Thyroid gland (tissue), 4 donors: ENCODE measurements at regions not wholly inside any gene's neighbourhood (a gene's known extent, or its start where the extent isn't known, plus 50 kb on each side); places are given as distances from the start of the nearest gene placed in this dataset.

Source experiments
- POLR2A ChIP-seq, 2 donors: fragments of 450-650 bp; IDR thresholded peaks; one replicate each; pipeline ENCODE4 v1.6.1; 2017; ENCODE audit warnings: antibody characterized with exemption in 2 of 2, mild to moderate bottlenecking in 2 of 2, moderate library complexity in 1 of 2
- TF ChIP-seq, protein P1 (sequence below), 6 experiments: fragments of 200-600 bp in 3 of 6; fragments of 450-650 bp in 3 of 6; sonication (generic) in 3 of 6; IDR thresholded peaks; one replicate each; pipeline ENCODE4 v1.5.1; 2016 to 2019; ENCODE audit warnings: antibody characterized with exemption in 6 of 6, mild to moderate bottlenecking in 2 of 6, inconsistent platforms in 1 of 6, moderate library complexity in 1 of 6

DNA sequence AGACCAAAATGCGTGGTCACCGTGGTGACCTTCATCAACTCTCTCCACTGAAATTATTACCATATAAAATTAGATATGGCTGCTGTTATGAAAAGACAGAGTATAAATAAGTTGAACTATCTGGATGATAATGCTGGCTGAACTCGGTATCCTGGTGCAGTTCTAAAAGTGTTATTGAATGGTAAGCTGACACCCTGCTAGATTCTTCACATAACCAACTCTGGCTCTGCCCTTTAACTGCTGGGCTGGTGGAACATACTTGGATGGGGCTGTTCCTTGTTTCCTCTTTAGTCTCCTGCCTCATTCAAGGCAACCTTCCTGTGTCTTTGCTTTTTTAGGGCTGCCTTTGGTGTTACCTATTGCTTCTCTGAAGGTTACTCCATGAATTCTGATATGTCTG is 106.9 kb downstream of the FGF9 start:
- TF ChIP-seq, protein P1, sequence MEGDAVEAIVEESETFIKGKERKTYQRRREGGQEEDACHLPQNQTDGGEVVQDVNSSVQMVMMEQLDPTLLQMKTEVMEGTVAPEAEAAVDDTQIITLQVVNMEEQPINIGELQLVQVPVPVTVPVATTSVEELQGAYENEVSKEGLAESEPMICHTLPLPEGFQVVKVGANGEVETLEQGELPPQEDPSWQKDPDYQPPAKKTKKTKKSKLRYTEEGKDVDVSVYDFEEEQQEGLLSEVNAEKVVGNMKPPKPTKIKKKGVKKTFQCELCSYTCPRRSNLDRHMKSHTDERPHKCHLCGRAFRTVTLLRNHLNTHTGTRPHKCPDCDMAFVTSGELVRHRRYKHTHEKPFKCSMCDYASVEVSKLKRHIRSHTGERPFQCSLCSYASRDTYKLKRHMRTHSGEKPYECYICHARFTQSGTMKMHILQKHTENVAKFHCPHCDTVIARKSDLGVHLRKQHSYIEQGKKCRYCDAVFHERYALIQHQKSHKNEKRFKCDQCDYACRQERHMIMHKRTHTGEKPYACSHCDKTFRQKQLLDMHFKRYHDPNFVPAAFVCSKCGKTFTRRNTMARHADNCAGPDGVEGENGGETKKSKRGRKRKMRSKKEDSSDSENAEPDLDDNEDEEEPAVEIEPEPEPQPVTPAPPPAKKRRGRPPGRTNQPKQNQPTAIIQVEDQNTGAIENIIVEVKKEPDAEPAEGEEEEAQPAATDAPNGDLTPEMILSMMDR (IDR thresholded peaks at IDR 0.05), result no peak
- TF ChIP-seq POLR2A (IDR thresholded peaks at IDR 0.05), result no peak
